Tibial nerve (tissue), 4 donors: ENCODE measurements at regions not wholly inside any gene's neighbourhood (a gene's known extent, or its start where the extent isn't known, plus 50 kb on each side); places are given as distances from the start of the nearest gene placed in this dataset.

Experiments
- DNase-seq, 2 donors: peaks; one replicate each; pipeline ENCODE4 v3.0.0-alpha.2; 2019; ENCODE audit warnings: low spot score in 2 of 2
- H3K27ac ChIP-seq, 4 donors: fragments of 200-600 bp; sonication (generic) in 3 of 4; one replicate each; pipeline ENCODE4 v1.5.1; 2017 to 2019; ENCODE audit warnings: mild to moderate bottlenecking in 1 of 4
- H3K27me3 ChIP-seq, 2 donors: fragments of 200-600 bp; sonication (generic) in 1 of 2; one replicate each; pipeline versions ENCODE4 v1.5.1 to v1.6.0; 2017 to 2019
- H3K36me3 ChIP-seq, 3 donors: fragments of 200-600 bp; sonication (generic); one replicate each; pipeline ENCODE4 v1.5.1; 2018 to 2019
- H3K4me1 ChIP-seq, 4 donors: fragments of 200-600 bp; sonication (generic) in 3 of 4; one replicate each; pipeline ENCODE4 v1.5.1; 2017 to 2019
- H3K4me3 ChIP-seq, 4 donors: fragments of 200-600 bp; sonication (generic) in 3 of 4; one replicate each; pipeline ENCODE4 v1.5.1; 2017 to 2019; ENCODE audit warnings: mild to moderate bottlenecking in 1 of 4, moderate library complexity in 1 of 4
- H3K9me3 ChIP-seq, 4 donors: fragments of 200-600 bp; sonication (generic) in 3 of 4; one replicate each; pipeline ENCODE4 v1.5.1; 2017 to 2019
- EP300 ChIP-seq, 2 donors: sonication (generic); formaldehyde crosslinking; IDR thresholded peaks; one replicate each; pipeline ENCODE4 v1.6.1; 2017; ENCODE audit warnings: antibody characterized with exemption in 2 of 2, mild to moderate bottlenecking in 1 of 2
- POLR2A ChIP-seq, 2 donors: fragments of 450-650 bp; IDR thresholded peaks; one replicate each; pipeline ENCODE4 v1.6.1; 2017; ENCODE audit warnings: antibody characterized with exemption in 2 of 2, mild to moderate bottlenecking in 2 of 2, moderate library complexity in 2 of 2
- WGBS, 2 donors: methylation state at CpG; one replicate each; pipeline ENCODE4 v1.1.5; 2018; 5-methylcytosine and 5-hydroxymethylcytosine counted together
- TF ChIP-seq, protein P1 (sequence below), 5 experiments: fragments of 200-600 bp in 3 of 5; fragments of 450-650 bp in 2 of 5; sonication (generic) in 3 of 5; IDR thresholded peaks; one replicate each; pipeline ENCODE4 v1.5.1; 2016 to 2019; ENCODE audit warnings: antibody characterized with exemption in 5 of 5, mild to moderate bottlenecking in 3 of 5, moderate library complexity in 2 of 5

DNA sequence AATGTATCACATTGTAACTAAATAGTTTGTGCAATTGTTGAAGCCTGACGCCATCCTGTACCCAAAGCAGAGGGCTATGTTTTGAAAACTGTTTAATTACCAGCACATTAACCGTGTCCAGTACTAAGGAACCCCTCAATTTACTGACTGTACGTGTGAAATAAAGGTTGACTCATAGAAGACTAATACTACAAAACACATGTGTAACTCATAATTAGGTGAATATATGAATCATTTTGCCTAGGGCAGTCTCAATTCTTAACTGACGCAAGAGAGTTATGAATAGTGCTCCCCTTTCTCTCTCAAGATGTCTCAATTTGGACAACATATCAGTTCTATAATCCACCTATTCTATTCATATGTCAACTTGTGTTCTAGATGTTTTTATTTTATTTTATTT is 558.4 kb downstream of the PRDM9 start:
- TF ChIP-seq, protein P1, sequence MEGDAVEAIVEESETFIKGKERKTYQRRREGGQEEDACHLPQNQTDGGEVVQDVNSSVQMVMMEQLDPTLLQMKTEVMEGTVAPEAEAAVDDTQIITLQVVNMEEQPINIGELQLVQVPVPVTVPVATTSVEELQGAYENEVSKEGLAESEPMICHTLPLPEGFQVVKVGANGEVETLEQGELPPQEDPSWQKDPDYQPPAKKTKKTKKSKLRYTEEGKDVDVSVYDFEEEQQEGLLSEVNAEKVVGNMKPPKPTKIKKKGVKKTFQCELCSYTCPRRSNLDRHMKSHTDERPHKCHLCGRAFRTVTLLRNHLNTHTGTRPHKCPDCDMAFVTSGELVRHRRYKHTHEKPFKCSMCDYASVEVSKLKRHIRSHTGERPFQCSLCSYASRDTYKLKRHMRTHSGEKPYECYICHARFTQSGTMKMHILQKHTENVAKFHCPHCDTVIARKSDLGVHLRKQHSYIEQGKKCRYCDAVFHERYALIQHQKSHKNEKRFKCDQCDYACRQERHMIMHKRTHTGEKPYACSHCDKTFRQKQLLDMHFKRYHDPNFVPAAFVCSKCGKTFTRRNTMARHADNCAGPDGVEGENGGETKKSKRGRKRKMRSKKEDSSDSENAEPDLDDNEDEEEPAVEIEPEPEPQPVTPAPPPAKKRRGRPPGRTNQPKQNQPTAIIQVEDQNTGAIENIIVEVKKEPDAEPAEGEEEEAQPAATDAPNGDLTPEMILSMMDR (IDR thresholded peaks at IDR 0.05) = no peak
- no peak for TF ChIP-seq POLR2A (IDR thresholded peaks at IDR 0.05)
- no peak for TF ChIP-seq EP300 (IDR thresholded peaks at IDR 0.05)
- H3K9me3 ChIP-seq = no peaks in the 10 kb centered on the region
- DNase-seq = no peak

DNA sequence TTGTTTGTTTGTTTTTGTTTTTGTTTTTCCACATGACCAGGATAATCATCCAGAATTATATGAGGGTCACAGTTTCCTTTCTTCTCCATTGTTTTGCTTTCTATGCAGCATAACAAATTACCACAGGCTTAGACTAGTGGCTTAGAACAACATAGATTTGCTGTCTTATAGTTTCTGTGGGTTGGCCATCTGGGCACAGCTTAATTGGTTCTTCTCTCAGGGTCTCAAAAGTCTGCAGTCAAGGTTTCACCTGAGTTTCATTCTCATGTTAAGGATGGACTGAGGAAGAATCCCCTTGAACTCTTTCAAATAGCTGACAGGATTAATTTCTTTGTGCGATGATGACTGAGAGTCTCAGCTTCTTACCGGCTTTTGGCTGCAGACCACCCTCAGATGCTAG is 559.8 kb downstream of the PRDM9 start:
- TF ChIP-seq EP300 (IDR thresholded peaks at IDR 0.05) = no peak
- TF ChIP-seq POLR2A (IDR thresholded peaks at IDR 0.05) = no peak
- TF ChIP-seq, protein P1 (IDR thresholded peaks at IDR 0.05) = no peak
- H3K9me3 ChIP-seq = no peaks in the 10 kb centered on the region
- no peaks in the 10 kb centered on the region for H3K4me1 ChIP-seq
- DNase-seq = no peak
- no peak overlapping the region for H3K27ac ChIP-seq
- WGBS, 2 donors = 90 to 94% methylated on average over 2 of the region's 2 CpGs
- no peak overlapping the region for H3K4me3 ChIP-seq
- no peaks in the 10 kb centered on the region for H3K36me3 ChIP-seq
- no peaks in the 10 kb centered on the region for H3K27me3 ChIP-seq

More for the DNA sequence above, 558.4 kb downstream of the PRDM9 start:
- Histone ChIP-seq H3K4me1 (no peaks in the 10 kb centered on the region), H3K27me3 (no peaks in the 10 kb centered on the region), H3K27ac (no peak overlapping the region), H3K4me3 (no peak overlapping the region), H3K36me3 (no peaks in the 10 kb centered on the region)
- 85 to 86% methylated on average over 4 of the region's 4 CpGs for WGBS, 2 donors

DNA sequence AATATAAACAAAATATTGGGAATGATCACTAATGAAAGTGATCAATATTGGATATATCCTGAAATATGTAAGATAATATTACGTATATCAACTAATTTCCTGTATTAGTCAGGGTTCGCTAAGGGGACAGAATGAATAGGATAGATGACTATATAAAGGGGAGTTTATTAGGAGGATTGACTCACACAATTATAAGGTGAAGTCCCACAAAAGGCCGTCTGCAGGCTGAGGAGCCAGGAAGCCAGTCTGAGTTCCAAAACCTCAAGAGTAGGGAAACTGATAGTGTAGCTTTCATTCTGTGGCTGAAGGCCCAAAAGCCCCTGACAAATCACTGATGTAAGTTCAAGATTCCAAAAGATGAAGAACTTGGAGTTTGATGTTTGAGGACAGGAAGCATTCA is 561.1 kb downstream of the PRDM9 start:
- H3K4me3 ChIP-seq = no peak overlapping the region
- H3K36me3 ChIP-seq = no peaks in the 10 kb centered on the region
- H3K4me1 ChIP-seq = no peaks in the 10 kb centered on the region
- H3K27me3 ChIP-seq = no peaks in the 10 kb centered on the region
- H3K9me3 ChIP-seq = no peaks in the 10 kb centered on the region
- no peak overlapping the region for H3K27ac ChIP-seq
- no peak for TF ChIP-seq EP300 (IDR thresholded peaks at IDR 0.05)
- no peak for TF ChIP-seq POLR2A (IDR thresholded peaks at IDR 0.05)
- TF ChIP-seq, protein P1 (IDR thresholded peaks at IDR 0.05) = no peak
- 88 to 90% methylated on average over 3 of the region's 3 CpGs for WGBS, 2 donors
- no peak for DNase-seq

DNA sequence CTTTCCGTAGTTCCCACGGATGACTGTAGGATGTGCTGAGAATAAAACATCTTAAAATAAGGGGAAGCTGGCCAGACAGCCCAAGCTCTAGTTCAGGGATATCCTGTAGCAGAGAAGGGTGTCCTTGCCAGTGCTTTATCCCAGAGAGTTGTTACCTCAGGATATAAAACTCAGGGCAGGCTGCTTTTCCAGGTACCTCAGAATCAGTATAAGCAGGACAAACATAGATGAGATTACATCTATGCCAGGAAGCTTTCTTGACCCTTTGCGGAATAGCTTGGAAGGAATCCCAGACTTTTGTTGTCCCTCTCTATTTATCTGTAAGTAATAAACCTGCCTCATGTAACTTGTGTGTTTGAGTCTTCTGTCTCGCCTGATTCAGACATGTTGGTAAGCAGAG is 565.7 kb downstream of the PRDM9 start:
- no peaks in the 10 kb centered on the region for H3K27me3 ChIP-seq
- 58 to 75% methylated on average over 4 of the region's 4 CpGs for WGBS, 2 donors
- no peaks in the 10 kb centered on the region for H3K36me3 ChIP-seq
- no peak for DNase-seq
- H3K27ac ChIP-seq = no peak overlapping the region
- no peak overlapping the region for H3K4me3 ChIP-seq
- no peaks in the 10 kb centered on the region for H3K9me3 ChIP-seq
- TF ChIP-seq POLR2A (IDR thresholded peaks at IDR 0.05) (no peak), EP300 (IDR thresholded peaks at IDR 0.05) (no peak)
- TF ChIP-seq, protein P1 (IDR thresholded peaks at IDR 0.05) = no peak
- no peaks in the 10 kb centered on the region for H3K4me1 ChIP-seq

DNA sequence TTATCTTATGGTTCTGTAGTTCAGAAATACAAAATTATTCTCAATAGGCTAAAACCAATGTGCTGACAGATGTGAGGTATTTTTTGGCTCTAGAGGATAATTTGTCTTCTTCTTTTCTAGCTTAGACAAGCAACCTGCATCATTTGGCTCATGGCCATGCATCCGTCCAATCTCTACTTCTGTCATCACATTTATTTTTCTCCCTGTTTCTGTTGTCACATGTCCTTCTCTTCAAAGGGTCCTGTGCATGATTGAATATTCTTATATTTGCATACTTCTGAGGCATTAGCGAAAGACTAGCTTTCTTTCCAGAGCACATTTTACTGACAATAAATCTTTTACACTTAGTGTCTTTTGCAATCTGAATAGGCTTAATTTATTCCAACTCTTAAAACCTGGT is 564.7 kb downstream of the CDH10 start:
- TF ChIP-seq POLR2A (IDR thresholded peaks at IDR 0.05) = no peak
- TF ChIP-seq EP300 (IDR thresholded peaks at IDR 0.05) = no peak
- TF ChIP-seq, protein P1 (IDR thresholded peaks at IDR 0.05) = no peak
- no peaks in the 10 kb centered on the region for H3K27me3 ChIP-seq
- 63 to 69% methylated on average over 2 of the region's 2 CpGs for WGBS, 2 donors
- H3K36me3 ChIP-seq = no peaks in the 10 kb centered on the region
- no peak for DNase-seq
- H3K9me3 ChIP-seq = no peaks in the 10 kb centered on the region
- H3K27ac ChIP-seq = no peak overlapping the region
- no peaks in the 10 kb centered on the region for H3K4me1 ChIP-seq
- H3K4me3 ChIP-seq = no peak overlapping the region
